ENCODE measurements at regions not wholly inside any gene's neighbourhood (a gene's known extent, or its start where the extent isn't known, plus 50 kb on each side); places are given as distances from the start of the nearest gene placed in this dataset.

GRCh38 chr13:80133631-80134261, 207.2 kb downstream of the SPRY2 start:
- no peaks in the 10 kb centered on the region for H4K20me1 ChIP-seq (ENCODE audit: insufficient read depth, low read length)
- peak overlapping the region; percentile 1 for H2AFZ ChIP-seq (ENCODE audit: low read length)
- no peak for TF ChIP-seq CTCF (IDR thresholded peaks at IDR 0.05; ENCODE audit: extremely low read depth, low read depth, low read length)
- no peaks in the 10 kb centered on the region for H3K36me3 ChIP-seq (ENCODE audit: insufficient read depth, low read length)
- peak overlapping the region; percentile 79 for H3K4me2 ChIP-seq (ENCODE audit: insufficient read depth, low read length)
- DNase-seq (ENCODE audit: insufficient read length, low spot score, missing footprints): no peak
- no peak overlapping the region for H3K4me3 ChIP-seq (ENCODE audit: insufficient read depth, low read length)
- no peaks in the 10 kb centered on the region for H3K79me2 ChIP-seq (ENCODE audit: insufficient read depth, low read length)
- H3K27me3 ChIP-seq (ENCODE audit: insufficient read depth, low read length): no peaks in the 10 kb centered on the region
- H3K4me1 ChIP-seq (ENCODE audit: insufficient read depth, low read length): peaks cover 26% of the 10 kb centered on the region
- no peak overlapping the region for H3K27ac ChIP-seq (ENCODE audit: low read depth, low read length)
- H3K9me3 ChIP-seq (ENCODE audit: low read depth, low read length): no peaks in the 10 kb centered on the region

GRCh38 chr13:80132741-80133601, 208.0 kb downstream of the SPRY2 start:
- H3K36me3 ChIP-seq (ENCODE audit: insufficient read depth, low read length): no peaks in the 10 kb centered on the region
- DNase-seq (ENCODE audit: insufficient read length, low spot score, missing footprints): peak; percentile 75
- peak overlapping the region; percentile 61 for H3K4me3 ChIP-seq (ENCODE audit: insufficient read depth, low read length)
- H4K20me1 ChIP-seq (ENCODE audit: insufficient read depth, low read length): no peaks in the 10 kb centered on the region
- H3K27ac ChIP-seq (ENCODE audit: low read depth, low read length): peak overlapping the region; percentile 56
- H2AFZ ChIP-seq (ENCODE audit: low read length): peak overlapping the region; percentile 89
- no peaks in the 10 kb centered on the region for H3K9me3 ChIP-seq (ENCODE audit: low read depth, low read length)
- peak overlapping the region; percentile 79 for H3K4me2 ChIP-seq (ENCODE audit: insufficient read depth, low read length)
- H3K4me1 ChIP-seq (ENCODE audit: insufficient read depth, low read length): peaks cover 26% of the 10 kb centered on the region
- no peaks in the 10 kb centered on the region for H3K79me2 ChIP-seq (ENCODE audit: insufficient read depth, low read length)
- no peaks in the 10 kb centered on the region for H3K27me3 ChIP-seq (ENCODE audit: insufficient read depth, low read length)
- no peak for TF ChIP-seq CTCF (IDR thresholded peaks at IDR 0.05; ENCODE audit: extremely low read depth, low read depth, low read length)

- no peaks in the 10 kb centered on the region for H3K27me3 ChIP-seq (ENCODE audit: insufficient read depth, low read length)
- H3K36me3 ChIP-seq (ENCODE audit: insufficient read depth, low read length): no peaks in the 10 kb centered on the region
- H4K20me1 ChIP-seq (ENCODE audit: insufficient read depth, low read length): no peaks in the 10 kb centered on the region
- peak overlapping the region; percentile 64 for H3K27ac ChIP-seq (ENCODE audit: low read depth, low read length)
- H2AFZ ChIP-seq (ENCODE audit: low read length): peak overlapping the region; percentile 72
- H3K4me2 ChIP-seq (ENCODE audit: insufficient read depth, low read length): peak overlapping the region; percentile 81
- TF ChIP-seq CTCF (IDR thresholded peaks at IDR 0.05; ENCODE audit: extremely low read depth, low read depth, low read length): no peak
- no peaks in the 10 kb centered on the region for H3K79me2 ChIP-seq (ENCODE audit: insufficient read depth, low read length)
- DNase-seq (ENCODE audit: insufficient read length, low spot score, missing footprints): no peak
- no peaks in the 10 kb centered on the region for H3K9me3 ChIP-seq (ENCODE audit: low read depth, low read length)
- H3K4me3 ChIP-seq (ENCODE audit: insufficient read depth, low read length): peak overlapping the region; percentile 67
- H3K4me1 ChIP-seq (ENCODE audit: insufficient read depth, low read length): peaks cover 26% of the 10 kb centered on the region
Observed at GRCh38 chr13:80131204-80131603, 209.7 kb downstream of the SPRY2 start.
